WERI-Rb-1 (cell line): ENCODE measurements at regions not wholly inside any gene's neighbourhood (a gene's known extent, or its start where the extent isn't known, plus 50 kb on each side); places are given as distances from the start of the nearest gene placed in this dataset.
"Not testable (repeated sequence)": the region's sequence is repeated elsewhere in the genome, so short reads cannot be mapped to it uniquely, and the experiment has no call there.

ENCODE experiments used
- DNase-seq: peaks from one replicate; pipeline ENCODE4 v3.0.0-alpha.2; 2020
- H3K27ac ChIP-seq: fragments of 250-450 bp; sonication (Bioruptor Pico); 2 replicates; pipeline ENCODE4 v1.5.1; 2020; ENCODE audit warnings: mild to moderate bottlenecking, moderate library complexity
- H3K27me3 ChIP-seq: fragments of 250-450 bp; sonication (Bioruptor Pico); 2 replicates; pipeline ENCODE4 v1.5.1; 2021; ENCODE audit warnings: mild to moderate bottlenecking, low read depth, moderate library complexity; ENCODE audit not compliant: insufficient read depth, severe bottlenecking
- H3K36me3 ChIP-seq: fragments of 250-450 bp; sonication (Bioruptor Pico); 2 replicates; pipeline ENCODE4 v1.5.1; 2020; ENCODE audit warnings: mild to moderate bottlenecking, moderate library complexity
- H3K4me3 ChIP-seq: 2 replicates; pipeline ENCODE4 v1.5.1; 2011; ENCODE audit warnings: low read depth, mild to moderate bottlenecking, control low read depth, low read length
- H3K9me3 ChIP-seq: fragments of 250-450 bp; sonication (Bioruptor Pico); 2 replicates; pipeline ENCODE4 v1.5.1; 2021; ENCODE audit warnings: mild to moderate bottlenecking, moderate library complexity; ENCODE audit not compliant: severe bottlenecking
- TF ChIP-seq, protein P1 (sequence below): IDR thresholded peaks from 2 replicates; pipeline ENCODE4 v1.5.1; 2011; ENCODE audit warnings: low read depth, mild to moderate bottlenecking, control low read depth, inconsistent platforms, low read length

DNA sequence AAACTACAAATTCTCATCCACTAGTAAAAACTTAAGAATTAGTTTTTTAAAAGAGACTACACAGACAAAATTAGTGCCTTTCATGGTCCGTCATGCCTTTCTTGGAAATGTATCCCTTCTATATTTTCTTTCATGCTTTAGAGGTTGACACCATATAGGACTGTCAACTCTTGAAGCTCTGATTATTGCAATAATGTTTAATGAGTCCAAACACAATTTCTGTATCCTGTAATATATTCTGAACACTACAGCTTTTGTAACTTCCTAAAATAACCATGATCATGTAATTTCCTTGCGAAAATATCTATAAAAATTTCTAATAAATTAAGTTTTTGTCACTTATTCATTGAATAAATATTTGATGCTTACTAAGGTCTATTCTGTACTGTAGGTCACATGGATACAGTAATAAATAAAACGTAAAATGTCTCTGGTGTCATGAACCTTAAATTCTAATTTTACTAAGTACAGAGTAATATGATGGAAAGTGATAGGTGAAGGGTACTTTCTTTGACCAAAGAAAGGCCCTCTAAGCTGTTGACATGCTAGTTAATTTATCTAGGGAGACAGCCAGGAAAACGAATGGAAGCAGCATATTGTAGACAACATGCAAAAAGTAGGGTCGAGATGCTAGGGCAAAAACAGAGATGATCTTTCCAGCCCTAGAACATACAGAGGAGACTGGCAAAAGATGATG lies 687.3 kb upstream of the PCDH9 start:
- Histone ChIP-seq H3K27me3 (no peaks in the 10 kb centered on the region), H3K9me3 (no peaks in the 10 kb centered on the region), H3K4me3 (no peak overlapping the region), H3K27ac (no peak overlapping the region), H3K36me3 (no peaks in the 10 kb centered on the region)
- TF ChIP-seq, protein P1, sequence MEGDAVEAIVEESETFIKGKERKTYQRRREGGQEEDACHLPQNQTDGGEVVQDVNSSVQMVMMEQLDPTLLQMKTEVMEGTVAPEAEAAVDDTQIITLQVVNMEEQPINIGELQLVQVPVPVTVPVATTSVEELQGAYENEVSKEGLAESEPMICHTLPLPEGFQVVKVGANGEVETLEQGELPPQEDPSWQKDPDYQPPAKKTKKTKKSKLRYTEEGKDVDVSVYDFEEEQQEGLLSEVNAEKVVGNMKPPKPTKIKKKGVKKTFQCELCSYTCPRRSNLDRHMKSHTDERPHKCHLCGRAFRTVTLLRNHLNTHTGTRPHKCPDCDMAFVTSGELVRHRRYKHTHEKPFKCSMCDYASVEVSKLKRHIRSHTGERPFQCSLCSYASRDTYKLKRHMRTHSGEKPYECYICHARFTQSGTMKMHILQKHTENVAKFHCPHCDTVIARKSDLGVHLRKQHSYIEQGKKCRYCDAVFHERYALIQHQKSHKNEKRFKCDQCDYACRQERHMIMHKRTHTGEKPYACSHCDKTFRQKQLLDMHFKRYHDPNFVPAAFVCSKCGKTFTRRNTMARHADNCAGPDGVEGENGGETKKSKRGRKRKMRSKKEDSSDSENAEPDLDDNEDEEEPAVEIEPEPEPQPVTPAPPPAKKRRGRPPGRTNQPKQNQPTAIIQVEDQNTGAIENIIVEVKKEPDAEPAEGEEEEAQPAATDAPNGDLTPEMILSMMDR, result no peak
- DNase-seq, result no peak

DNA sequence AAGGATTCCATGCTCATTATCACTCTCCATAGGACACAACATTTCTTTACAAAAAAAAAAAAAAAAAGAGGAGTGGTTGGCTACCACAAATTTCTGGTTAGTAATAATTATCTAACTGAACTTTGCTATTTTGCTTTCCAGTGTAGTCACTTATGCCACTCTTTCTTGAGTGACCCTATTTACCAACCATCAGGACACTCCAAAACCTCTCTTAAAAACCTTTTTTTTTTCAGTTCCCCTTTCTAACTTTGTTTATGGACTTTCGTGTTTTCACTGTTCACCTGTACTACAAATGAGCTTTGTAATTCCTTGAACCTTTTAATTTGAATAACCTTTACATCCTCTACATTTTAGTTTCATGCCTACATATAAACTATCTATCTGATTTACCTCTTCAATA lies 686.5 kb upstream of the PCDH9 start:
- Histone ChIP-seq H3K27me3 (no peaks in the 10 kb centered on the region), H3K27ac (no peak overlapping the region), H3K36me3 (no peaks in the 10 kb centered on the region), H3K9me3 (no peaks in the 10 kb centered on the region), H3K4me3 (no peak overlapping the region)
- TF ChIP-seq, protein P1, result no peak
- DNase-seq, result no peak

DNA sequence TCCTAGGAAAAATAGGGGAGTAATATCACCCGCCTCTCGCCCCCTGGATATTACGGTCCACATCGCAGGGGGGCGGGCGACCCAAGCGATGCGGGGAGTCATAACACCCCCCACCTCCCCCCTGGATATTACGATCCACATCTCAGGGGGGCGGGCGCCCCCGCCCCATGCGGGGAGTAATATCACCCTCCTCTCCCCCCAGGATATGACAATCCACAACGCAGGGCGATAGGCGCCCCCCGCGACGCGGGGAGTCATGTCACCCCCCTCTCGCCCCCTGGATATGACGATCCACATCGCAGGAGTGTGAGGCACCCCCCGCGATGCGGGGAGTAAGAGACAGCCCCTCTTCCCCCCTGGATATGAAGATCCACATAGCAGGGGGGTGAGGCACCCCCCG lies 684.4 kb upstream of the PCDH9 start:
- Histone ChIP-seq H3K4me3 (no peak overlapping the region), H3K27ac (no peak overlapping the region), H3K36me3 (no peaks in the 10 kb centered on the region), H3K27me3 (no peaks in the 10 kb centered on the region), H3K9me3 (no peaks in the 10 kb centered on the region)
- no peak for DNase-seq
- TF ChIP-seq, protein P1, result no peak

DNA sequence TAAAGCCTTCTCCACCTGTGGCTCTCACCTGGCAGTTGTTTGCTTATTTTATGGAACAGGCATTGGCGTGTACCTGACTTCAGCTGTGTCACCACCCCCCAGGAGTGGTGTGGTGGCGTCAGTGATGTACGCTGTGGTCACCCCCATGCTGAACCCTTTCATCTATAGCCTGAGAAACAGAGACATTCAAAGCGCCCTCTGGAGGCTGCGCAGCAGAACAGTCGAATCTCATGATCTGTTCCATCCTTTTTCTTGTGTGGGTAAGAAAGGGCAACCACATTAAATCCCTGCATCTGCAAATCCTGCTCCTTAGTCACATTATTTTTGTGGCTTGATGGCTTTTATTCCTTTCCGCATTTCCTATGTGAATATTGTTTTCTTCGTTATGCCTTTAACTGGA lies 672.8 kb upstream of the PCDH9 start:
- not testable (repeated sequence) for H3K9me3 ChIP-seq, H3K36me3 ChIP-seq, H3K27ac ChIP-seq, DNase-seq, H3K4me3 ChIP-seq, H3K27me3 ChIP-seq

DNA sequence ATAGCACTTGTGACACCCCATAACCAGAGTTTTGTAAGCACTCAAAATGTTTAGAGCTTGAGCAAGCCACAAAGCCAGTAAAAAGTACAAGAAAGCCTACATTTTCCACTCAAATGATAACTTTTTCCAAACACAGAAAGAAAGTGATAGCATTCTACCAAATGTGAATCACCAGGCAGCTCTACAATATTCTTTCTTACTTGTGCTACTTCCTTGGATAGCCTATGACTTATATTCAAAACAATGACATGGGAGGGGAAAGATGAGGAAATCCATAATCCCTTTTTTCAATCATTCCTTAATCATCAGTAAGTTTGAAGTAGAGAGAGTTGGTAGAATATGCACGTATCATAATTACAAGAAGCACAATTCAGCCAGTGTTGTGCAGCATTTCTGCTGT lies 650.8 kb upstream of the PCDH9 start:
- H3K36me3 ChIP-seq, result no peaks in the 10 kb centered on the region
- TF ChIP-seq, protein P1, result no peak
- no peak for DNase-seq
- no peak overlapping the region for H3K4me3 ChIP-seq
- H3K9me3 ChIP-seq, result no peaks in the 10 kb centered on the region
- no peaks in the 10 kb centered on the region for H3K27me3 ChIP-seq
- no peak overlapping the region for H3K27ac ChIP-seq

DNA sequence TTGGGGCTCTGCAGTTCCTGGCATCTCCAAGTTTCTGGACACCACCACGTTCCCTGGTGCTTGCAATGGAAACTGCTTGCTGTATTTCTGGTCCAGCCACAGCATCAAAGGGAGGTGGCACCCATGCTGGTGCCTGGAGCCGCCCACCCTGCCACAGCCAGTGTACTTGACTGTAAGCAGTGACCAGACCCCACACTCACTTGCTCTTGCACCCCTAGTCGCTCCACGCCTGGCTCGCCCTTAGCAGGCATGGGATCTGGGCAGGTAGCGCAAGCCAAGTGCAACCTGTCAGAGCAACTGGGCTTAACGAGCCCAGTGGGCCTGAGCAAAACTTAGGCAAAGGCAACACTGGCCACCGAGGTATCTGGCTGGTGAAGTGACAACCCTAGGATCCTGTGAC lies 648.2 kb upstream of the PCDH9 start:
- no peaks in the 10 kb centered on the region for H3K27me3 ChIP-seq
- TF ChIP-seq, protein P1, result no peak
- no peaks in the 10 kb centered on the region for H3K9me3 ChIP-seq

More for the DNA sequence above, 648.2 kb upstream of the PCDH9 start:
- H3K27ac ChIP-seq, result no peak overlapping the region
- no peak for DNase-seq
- no peaks in the 10 kb centered on the region for H3K36me3 ChIP-seq
- H3K4me3 ChIP-seq, result no peak overlapping the region
